HG03571 (cell line): ENCODE measurements at regions not wholly inside any gene's neighbourhood (a gene's known extent, or its start where the extent isn't known, plus 50 kb on each side); places are given as distances from the start of the nearest gene placed in this dataset.

Experiments used
- ATAC-seq: cut with Tn5 transposase; IDR thresholded peaks from one replicate; pipeline ENCODE4 v1.9.1; 2021; ENCODE audit not compliant: unreplicated experiment

GRCh38 chr2:203789618-203790017 lies 78.0 kb upstream of the CTLA4 start:
- no peak for ATAC-seq

- ATAC-seq = no peak
These were observed 77.3 kb upstream of the CTLA4 start for GRCh38 chr2:203790134-203790852.

GRCh38 chr2:203796248-203797010 lies 71.1 kb upstream of the CTLA4 start:
- ATAC-seq = no peak

GRCh38 chr2:203797276-203797675 lies 70.3 kb upstream of the CTLA4 start:
- no peak for ATAC-seq

- no peak for ATAC-seq
These were observed 69.9 kb upstream of the CTLA4 start for GRCh38 chr2:203797712-203798111.

GRCh38 chr2:203798296-203799087 lies 69.1 kb upstream of the CTLA4 start:
- ATAC-seq = no peak

GRCh38 chr2:203799908-203800307 lies 67.7 kb upstream of the CTLA4 start:
- ATAC-seq = peak; percentile 86

- no peak for ATAC-seq
These were observed 66.8 kb upstream of the CTLA4 start for GRCh38 chr2:203800783-203801182.

GRCh38 chr2:203802342-203803052 lies 65.1 kb upstream of the CTLA4 start:
- no peak for ATAC-seq

GRCh38 chr2:203803053-203803429 lies 64.5 kb upstream of the CTLA4 start:
- ATAC-seq = no peak

- ATAC-seq = no peak
These were observed 63.5 kb upstream of the CTLA4 start for GRCh38 chr2:203804070-203804469.

- no peak for ATAC-seq
These were observed 62.6 kb upstream of the CTLA4 start for GRCh38 chr2:203804764-203805485.

- ATAC-seq = no peak
These were observed 62.1 kb upstream of the CTLA4 start for GRCh38 chr2:203805486-203805838.

- ATAC-seq = no peak
These were observed 60.8 kb upstream of the CTLA4 start for GRCh38 chr2:203806761-203807160.

GRCh38 chr2:203808046-203808750 lies 59.4 kb upstream of the CTLA4 start:
- no peak for ATAC-seq

GRCh38 chr2:203809084-203809521 lies 58.5 kb upstream of the CTLA4 start:
- no peak for ATAC-seq

GRCh38 chr2:203809991-203810510 lies 57.5 kb upstream of the CTLA4 start:
- no peak for ATAC-seq

GRCh38 chr2:203811491-203812221 lies 55.9 kb upstream of the CTLA4 start:
- ATAC-seq = peak; percentile 69
